T-helper 2 cell (primary cell): ENCODE measurements at regions not wholly inside any gene's neighbourhood (a gene's known extent, or its start where the extent isn't known, plus 50 kb on each side); places are given as distances from the start of the nearest gene placed in this dataset.

Experiments
- DNase-seq, 5 experiments: peaks; one replicate each; pipeline versions ENCODE4 v3.0.0 to v3.0.0-alpha.2; 2012 to 2022

DNA sequence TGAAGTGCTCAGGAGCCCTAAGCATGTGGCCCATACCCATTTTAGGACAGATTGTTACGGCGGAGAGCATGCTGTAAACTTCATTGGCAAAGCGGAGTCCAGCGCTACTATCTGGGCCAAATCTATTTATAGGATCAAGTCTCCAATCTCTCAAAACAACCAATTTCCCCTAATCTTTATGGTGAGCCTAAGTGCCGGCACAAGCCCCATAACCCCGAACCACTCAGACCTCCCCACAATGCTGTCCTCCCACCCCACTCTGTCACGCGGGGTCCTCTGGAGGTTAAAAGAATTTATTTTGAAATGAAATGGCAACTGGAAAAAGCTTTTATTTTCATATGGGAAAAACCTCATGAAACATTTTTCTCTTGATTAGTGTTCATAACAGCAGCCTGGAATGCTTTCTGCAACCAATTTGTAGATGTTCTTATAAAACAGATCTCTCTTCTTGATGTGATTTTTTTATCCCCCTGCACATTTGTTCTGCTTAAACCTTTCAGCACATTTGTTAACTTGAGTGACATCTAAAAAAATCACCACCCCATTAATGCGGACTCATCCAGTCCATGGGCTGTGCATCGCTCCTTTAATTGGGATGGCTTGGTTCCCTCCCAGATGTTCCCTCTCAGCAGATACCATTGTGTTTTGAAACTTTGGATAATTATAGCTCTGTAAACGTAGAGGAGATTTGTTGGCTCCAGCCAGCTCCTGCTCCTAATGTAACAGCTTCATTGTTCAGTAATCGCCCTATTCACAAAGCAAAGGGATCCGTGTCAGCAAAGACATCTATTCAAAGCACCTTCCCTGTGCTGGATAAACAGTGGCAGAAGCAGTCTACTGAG is 323.6 kb downstream of the CD83 start:
- no peak for DNase-seq

DNA sequence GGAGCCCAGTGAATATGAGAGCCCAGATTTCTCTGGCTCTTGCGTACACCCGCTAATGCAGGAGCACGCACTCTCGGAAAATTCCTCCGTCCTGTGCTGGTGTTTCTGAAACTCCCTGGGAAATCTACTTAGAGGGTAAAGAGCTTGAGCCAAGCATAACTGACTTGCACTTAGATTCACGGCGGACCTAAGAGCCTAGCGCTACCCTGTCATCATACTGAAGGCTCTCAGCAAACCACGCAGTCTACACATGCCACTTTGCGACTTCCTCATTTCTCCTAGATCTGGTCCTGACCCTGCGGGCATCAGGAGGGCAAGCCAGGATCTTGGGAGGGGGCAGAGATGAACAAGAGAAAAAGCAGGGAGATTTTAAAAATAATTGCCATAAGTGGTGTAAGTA is 324.7 kb downstream of the CD83 start:
- no peak for DNase-seq

DNA sequence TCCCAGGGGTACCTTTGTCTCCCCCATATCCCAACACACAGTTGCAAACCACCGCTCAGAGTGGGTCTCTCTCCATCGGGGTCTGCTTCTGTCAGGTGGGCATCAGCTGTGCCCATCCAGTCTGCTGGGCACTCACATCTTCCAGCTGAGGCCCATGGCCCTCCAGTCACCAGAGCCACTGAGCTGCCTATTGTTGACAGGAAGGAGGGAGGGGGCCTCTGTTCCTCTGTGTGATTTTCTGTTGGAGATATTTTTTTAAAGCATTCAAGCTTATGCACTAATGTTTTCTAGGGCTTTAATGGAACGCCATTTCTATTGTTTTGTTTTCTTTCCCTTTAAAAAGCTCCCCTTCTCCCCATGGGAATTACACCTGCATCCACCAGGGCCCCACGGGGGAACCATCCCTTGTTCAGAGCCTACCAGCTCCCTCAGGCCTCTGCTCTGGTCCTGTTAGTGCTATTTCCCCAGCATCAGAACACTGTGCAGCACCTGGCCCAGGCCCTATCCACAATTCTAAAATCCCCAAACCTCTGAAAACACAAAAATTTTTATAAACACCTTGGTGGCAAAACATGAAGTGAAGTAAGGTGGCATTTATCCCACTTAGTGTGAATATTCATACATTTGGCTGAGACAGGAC is 326.2 kb downstream of the CD83 start:
- no peak for DNase-seq

DNA sequence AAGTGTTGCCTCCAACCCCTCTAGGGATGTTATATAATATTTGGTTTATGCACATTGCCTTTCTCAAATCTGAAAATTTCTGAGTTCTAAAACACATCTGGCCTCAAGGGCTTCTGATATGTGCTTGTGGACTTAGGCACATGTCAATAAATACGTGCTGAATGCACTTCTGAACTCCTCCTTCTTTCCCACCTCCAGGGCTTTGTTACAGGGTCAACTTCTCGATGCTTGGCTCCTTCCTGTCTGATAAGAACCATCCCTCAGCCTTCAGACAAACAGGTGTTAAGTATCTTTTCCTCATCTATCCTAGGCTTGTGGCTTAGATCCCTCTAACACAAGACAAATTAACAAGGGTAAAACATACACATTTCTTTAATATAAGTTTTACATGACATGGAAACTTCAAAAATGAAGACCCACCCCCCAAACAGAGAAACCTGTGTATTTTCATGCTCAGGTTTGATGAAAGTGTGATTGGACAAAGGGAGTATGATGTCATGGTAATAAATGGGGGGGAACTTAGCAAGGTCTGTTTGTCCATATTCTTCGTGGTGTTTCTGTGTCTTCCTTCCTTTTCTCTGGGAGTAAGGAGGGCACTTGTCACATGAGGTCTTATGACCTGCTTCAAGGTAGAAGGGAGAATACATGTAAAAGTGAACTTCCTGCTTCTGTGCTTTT is 326.9 kb downstream of the CD83 start:
- DNase-seq = no peak

DNA sequence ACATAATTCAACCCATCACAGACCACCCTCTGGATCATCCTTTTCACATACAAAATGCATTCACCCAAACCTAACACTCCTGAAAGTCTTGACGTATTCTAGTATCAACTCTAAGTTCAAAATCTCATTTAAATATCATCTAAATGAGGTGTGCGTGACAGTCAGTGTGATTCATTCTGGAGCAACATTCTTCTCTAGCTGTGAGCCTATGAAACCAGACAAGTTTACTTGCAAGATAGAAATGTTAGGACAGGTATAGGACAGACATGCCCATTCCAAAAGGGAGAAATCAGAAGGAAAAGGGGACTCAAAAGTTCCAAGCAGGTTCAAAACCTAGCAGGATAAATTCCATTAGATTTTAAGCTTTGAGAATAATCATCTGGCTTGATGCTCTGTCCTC is 329.7 kb downstream of the CD83 start:
- DNase-seq = no peak

DNA sequence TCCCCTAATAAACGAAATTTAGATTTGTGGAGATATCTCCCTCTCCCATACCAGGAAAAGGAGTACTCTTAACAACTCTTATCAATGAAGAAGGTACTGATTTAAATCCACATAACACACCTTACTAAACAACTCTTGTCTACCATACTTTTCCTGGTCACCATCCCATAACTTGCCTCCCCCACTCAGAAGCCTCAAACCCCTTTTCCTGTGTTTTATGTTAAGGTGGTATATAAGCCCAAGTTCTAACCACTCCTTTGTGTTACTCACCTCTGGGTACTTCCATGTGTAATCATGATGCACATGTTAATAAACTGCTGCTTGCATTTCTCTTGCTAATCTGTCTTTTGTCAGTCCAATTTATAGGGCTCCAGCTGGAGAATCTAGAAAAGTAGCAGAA is 330.7 kb downstream of the CD83 start:
- no peak for DNase-seq

DNA sequence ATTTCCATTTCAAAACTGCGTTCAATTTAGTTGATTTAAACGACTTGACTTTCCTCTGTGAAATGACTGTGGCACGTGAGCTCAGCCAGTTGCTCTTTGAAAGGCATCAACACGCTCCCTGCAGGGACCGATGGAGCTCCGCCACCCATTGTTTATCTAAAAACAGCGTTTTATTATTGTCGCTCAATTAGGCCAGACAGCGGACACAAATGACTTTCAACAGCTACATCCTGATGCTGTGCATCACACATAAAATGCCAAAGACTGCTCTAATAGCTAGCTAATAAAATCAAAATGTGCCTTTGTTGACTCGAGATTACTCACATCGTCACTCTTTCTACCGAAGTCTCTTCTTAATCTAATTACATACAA is 332.5 kb downstream of the CD83 start:
- DNase-seq = no peak

DNA sequence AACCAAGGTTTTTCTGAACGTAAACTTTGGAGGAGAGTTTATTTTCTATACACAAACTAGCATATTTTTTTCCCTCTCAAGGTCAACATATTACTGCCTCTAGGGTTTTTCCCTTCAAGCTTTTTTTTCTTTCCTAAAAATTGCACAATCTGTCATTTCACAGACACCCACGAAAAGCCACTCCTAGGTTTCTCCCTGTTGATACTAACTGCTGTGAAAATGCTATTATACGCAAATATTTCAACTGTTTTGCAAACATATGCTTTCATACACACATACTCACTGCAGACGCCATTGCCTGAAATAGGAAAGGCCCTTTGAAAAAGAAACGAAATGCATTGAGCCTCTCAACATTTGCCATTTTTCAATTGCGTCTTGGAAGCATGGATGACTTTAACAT is 333.0 kb downstream of the CD83 start:
- no peak for DNase-seq

DNA sequence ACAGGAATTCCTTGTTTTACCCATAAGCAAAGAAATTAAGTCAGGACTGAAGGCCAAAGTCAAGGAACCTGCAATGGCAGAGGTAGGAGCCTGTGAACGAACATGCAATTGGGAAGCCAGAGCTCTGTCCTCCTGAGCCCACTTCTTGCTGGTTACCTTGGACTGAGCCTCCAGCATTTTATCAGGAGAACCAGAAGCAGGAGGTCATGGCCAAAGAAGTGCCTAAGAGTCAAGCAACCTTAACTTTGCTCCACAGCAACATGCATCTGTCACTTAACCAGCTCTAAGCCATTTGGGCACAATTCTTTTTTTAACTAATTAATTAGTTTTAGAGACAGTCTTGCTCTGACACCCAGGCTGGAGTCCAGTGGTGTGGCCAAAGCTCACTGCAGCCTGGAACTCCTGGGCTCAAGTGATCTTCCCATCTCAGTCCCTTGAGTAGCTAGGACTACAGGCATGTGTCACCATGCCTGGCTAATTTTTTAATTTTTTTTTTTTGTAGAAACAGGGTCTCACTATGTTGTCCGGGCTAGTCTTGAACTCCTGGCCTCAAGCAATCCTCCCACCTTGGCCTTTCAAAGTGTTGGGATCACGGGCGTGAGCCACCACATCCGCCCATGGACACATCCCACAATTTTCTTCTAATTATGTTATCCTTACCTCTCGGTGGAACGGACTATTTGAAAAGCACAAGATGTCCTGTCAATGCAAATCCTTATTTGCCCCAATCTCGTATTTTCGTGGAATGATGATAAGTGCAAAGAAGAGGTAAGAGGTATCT is 334.2 kb downstream of the CD83 start:
- DNase-seq = no peak

DNA sequence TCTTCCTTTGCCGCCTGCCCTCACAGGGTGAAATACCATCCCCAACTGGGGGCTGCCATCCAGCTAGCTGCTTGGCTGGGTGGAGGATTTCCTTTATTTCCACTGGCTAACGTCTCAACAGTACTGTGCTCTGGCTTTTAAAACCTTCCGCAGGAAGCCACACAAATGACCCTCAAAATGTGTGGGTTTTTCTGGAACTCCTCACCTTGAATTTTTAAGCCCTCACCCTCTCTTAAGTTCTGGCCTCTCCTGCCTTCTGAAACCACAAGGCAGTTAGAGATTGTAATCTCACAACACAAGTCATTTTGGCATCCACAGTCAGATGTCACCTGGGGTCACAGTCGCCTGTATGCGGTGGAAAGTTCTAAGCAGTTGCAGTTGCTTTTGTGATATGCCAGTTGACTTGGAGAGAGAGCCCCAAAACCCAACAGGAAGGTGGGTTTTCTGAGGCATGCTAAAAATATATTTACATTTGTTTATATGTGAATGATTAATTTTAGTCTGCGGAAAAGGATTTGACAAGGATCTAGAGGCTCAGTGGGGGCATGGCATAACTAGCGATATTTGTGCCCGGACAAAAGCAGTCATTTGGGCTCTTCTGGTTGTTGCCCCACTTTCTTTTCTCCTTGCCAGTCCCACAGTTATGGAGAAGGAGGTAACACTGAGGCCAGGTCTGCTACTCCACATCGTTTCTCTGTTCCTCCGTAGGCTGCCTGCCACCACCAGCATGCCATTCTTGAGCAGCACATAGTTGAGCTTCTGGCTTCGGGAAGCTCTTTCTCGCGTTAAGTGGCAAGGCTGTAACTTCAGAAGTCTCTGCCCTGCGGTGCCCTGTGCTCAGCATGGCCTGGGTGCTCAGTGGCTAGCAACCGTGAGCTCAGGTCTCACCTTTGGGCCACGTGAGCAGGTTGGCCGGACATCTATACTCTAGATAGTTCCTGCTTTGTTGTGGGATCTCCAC is 335.3 kb downstream of the CD83 start:
- peak in 3 of 5 experiments; percentile 33 to 98 (median 55) for DNase-seq

DNA sequence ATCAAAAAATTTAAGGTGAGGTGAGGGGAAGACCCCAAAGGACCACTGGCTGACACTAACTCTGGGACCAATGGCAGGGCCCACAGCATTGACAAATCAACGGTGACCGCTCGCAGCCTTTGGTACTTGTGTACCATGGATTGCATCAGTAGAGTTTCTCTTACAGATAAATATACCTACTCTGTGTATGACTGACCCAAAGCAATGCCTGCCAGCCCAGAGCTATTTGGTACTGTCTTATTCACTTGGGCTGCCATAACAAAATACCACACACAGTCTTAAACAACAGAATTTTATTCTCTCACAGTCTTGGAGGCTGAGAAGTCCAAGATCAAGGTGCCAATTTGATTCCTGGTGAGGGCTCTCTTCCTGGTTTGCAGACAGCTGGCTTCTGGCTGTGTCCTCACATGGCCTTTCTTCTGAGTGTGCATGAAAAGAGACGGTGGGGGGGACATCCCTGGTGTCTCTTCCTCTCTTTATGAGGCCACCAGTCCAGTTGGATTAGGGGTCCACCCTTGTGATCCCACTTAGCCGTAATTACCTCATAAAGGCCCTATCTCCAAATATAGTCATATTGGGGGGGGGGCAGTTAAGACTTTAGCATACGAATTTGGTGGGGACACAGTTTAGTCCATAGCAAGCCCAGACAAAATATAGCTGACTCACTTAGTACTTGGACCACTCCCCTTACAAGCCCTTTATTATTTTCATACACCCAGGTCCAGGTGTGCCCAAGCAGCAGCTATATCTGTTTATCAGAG is 336.3 kb downstream of the CD83 start:
- DNase-seq = peak in 1 of 5 experiments; percentile 19

DNA sequence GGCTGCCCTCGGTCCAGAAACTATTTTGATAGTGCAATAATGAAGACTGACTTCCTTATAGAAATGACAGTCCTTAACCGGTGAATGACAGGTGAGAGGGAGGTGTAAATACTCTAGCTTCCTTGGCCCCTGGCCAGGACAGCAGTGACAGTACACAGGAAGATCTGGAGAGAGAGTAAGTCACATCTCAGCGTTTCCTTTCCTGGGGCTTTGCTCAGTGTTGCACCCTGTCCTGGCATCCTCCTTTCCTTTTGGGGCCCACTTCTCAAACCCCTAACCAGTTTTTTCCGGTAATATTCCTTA is 336.9 kb downstream of the CD83 start:
- DNase-seq = peak in 2 of 5 experiments; percentile 4 to 35

DNA sequence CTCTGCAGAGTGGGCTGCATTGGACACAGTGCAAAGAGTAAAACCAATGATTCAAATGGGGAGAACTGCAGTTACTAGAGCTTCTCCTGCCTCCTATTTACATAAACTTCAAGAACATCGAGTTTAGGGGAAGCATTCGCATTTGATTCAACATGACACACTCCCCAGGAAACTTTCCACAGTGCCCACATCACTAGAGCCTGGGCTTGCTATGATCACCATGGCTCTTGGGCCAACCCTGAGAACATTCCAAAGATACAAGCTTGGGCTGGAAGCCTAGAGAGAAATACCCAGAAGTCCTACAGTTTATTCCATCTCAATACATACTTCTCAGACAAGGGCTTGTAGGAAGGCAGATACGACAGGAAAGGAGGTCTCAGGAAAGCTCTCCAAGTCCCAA is 337.9 kb downstream of the CD83 start:
- DNase-seq = no peak

DNA sequence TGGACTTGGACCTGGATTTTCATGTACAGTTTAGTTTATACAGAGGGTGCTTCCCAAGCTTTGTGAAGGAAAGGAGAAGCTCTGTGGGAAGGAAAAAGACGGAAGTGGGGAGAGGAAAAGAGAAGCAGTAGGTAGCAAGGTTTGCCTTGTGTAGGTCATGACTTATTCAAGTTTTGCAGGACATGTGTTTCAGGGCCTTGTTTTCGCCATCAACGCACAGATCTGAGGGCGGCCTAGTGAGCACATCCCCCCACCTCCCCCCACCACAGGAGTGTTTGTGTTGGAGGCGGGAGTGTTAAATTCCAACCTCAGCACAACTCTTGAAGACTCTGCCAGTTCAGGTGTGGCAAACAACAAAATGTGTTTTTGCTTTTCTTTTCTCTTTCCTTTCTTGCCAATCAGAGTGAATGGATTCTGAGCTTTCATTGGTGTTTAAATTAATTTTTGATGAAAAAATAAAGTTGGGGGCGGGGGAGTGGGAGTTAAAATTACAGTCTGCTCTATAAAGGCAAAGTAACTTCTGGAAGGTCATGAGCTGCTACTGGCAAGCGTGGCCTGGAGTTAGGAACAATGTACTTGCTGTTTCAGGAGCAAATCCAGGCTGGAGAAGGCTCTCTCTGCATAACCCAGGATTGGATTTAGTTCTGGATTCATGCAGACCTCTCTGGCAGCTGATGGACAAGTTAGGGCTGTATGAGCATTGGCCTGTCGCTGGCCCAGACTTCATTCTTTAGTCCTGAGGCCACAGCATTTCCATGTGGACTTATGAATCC is 338.5 kb downstream of the CD83 start:
- no peak for DNase-seq

DNA sequence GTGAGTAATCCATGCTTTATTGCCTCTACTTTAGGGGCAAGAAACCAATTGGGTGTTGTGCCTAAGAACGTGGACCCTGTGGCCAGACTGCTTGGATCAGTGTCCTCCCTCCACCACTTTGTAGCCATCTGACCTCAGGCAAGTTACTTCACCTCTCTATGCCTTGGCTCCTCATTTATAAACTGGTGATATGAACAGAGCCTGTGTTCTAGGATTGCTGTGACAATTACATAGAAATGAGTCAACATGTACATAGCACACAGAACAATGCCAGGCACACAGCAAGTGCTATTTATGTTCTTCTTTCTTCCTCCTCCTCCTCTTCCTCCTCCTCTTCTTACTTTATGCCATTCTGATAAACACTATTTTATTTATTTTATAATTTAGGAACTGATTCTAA is 339.4 kb downstream of the CD83 start:
- DNase-seq = no peak

DNA sequence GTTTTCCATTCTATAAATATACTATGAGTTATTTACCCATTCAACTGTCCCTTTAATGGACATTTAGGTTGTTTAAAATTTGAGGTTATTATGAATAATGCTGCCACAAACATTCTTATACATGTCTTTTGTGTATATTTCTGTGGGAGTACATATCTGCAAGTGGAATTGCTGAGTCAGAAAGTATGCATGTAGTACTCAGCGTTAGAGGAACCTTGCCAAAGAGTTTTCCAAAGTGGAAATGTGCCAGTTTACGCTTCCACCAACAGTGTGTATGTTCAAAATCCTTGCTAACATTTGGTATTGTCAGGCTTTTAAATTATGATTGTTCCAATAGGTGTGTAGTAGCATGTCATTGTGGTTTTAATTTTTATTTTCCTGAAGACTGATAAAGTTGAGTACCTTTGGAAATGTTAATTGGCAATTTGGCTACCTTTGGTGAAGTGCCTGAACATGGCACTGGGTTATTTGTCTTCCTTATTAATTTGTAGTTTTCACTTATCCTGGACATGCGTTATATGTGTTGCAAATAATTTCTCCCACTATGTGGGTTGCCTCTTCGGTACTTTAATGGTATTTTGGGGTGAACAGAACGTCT is 341.2 kb downstream of the CD83 start:
- DNase-seq = no peak

DNA sequence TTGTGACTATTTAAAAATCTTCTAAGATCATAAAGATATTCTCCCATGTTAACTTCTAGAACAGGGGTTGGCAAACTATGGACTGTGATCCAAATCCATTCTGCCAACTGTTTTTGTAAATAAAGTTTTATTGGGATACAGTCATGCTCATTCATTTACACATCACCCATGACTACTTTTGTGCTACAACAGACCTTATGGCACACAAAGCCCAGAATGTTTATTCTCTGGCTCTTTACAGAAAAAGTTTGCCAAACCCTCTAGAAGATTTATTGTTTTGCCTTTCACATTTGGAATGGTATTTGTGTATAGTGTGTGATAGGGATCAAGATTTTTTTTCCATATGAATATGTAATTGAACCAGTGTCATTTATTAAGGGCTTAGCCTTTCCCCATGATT is 341.7 kb downstream of the CD83 start:
- DNase-seq = no peak

DNA sequence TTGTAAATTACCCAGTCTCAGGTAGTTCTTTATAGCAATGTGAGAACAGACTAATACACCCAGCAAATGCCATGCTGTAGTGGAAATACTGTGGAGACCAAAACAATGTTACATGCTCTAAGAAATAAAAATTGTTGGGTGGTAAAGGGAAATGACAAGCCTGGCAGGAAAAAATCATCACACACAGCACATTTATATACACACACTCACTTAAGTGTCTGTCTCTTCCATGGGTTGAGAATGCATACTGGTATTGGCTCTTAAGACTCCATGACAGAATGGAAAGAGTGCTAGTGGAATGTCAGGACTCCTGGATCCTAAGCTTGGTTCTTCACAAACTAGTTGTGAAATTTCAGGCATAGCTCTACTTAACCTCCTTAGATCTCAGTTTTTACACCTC is 343.0 kb downstream of the CD83 start:
- DNase-seq = no peak

DNA sequence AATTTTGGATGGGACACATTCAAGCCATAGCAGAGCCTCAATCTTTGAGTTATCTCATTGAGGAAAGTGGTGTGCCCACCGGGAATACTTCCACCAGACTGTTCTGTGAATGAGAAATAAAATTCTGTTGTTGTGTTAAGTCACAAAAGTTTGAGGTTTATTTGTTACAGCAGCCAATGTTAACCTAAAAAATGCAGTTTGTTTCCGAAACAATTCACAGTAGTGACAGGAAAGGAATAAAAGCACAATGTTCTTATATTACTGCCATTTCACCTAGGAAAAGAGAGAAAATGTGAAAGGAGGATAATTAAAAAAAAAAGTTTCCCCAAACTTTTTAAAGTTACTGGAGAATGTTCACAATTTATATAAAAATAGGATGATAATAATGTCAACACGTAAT is 344.6 kb downstream of the CD83 start:
- DNase-seq = no peak

DNA sequence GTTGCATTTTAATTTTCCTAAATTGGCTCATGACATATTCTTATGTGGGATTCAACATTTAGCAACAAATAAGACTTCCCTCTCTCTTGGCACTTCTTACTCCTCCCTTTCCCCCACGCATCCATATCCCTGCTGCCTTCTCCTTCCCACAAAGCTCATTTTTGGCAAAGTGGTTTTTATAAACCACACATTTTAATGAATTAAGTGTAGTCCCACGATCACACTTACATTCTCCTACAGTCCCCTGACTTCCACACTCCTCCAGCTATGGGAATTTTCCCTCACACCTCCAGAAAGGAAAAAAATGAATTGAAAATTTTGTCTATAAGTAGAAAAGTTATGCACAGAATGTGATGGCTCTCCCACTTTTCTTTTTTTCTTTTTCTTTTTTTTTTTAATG is 345.0 kb downstream of the CD83 start:
- DNase-seq = no peak
